Upper lobe of left lung (tissue), 4 donors: ENCODE measurements at regions not wholly inside any gene's neighbourhood (a gene's known extent, or its start where the extent isn't known, plus 50 kb on each side); places are given as distances from the start of the nearest gene placed in this dataset.

Experiments used
- POLR2AphosphoS5 ChIP-seq, 2 donors: sonication (generic); formaldehyde crosslinking; IDR thresholded peaks; one replicate each; pipeline ENCODE4 v1.5.1; 2017; ENCODE audit warnings: antibody characterized with exemption in 2 of 2
- TF ChIP-seq, protein P1 (sequence below), 6 experiments: fragments of 450-650 bp in 4 of 6; fragments of 200-600 bp in 2 of 6; sonication (generic) in 2 of 6; IDR thresholded peaks; one replicate each; pipeline ENCODE4 v1.5.1; 2016 to 2019; ENCODE audit warnings: antibody characterized with exemption in 6 of 6

DNA sequence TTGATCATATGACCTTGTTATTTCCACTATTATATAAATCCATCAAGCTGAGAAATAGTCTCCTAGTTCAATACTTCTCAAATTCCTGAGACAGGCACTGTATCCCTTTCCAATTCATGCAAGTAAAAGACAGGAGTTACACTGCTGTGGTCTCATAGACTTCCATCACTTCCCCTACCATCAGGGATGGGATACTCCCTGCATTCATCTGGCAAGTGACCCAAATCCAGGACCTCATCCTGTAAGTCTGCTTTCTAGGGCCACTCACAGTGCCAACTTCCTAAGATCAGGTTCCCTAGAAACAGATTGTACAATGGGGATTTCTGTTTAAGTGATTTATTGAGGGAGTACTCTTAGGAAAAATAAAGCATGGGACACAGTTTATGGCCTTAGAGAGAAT lies 424.0 kb upstream of the CDH7 start:
- TF ChIP-seq, protein P1, sequence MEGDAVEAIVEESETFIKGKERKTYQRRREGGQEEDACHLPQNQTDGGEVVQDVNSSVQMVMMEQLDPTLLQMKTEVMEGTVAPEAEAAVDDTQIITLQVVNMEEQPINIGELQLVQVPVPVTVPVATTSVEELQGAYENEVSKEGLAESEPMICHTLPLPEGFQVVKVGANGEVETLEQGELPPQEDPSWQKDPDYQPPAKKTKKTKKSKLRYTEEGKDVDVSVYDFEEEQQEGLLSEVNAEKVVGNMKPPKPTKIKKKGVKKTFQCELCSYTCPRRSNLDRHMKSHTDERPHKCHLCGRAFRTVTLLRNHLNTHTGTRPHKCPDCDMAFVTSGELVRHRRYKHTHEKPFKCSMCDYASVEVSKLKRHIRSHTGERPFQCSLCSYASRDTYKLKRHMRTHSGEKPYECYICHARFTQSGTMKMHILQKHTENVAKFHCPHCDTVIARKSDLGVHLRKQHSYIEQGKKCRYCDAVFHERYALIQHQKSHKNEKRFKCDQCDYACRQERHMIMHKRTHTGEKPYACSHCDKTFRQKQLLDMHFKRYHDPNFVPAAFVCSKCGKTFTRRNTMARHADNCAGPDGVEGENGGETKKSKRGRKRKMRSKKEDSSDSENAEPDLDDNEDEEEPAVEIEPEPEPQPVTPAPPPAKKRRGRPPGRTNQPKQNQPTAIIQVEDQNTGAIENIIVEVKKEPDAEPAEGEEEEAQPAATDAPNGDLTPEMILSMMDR (IDR thresholded peaks at IDR 0.05): no peak
- TF ChIP-seq POLR2AphosphoS5 (IDR thresholded peaks at IDR 0.05): no peak
